HEK293T (cell line): ENCODE measurements at regions not wholly inside any gene's neighbourhood (a gene's known extent, or its start where the extent isn't known, plus 50 kb on each side); places are given as distances from the start of the nearest gene placed in this dataset.

ENCODE experiments used
- BHLHE40 ChIP-seq: fragments of 450-650 bp; IDR thresholded peaks from 2 replicates; pipeline ENCODE4 v1.6.1; 2016; ENCODE audit warnings: mild to moderate bottlenecking, moderate library complexity, borderline replicate concordance
- CTBP1 ChIP-seq: fragments of 450-650 bp; IDR thresholded peaks from 2 replicates; pipeline ENCODE4 v1.6.1; 2016; ENCODE audit warnings: borderline replicate concordance
- ELF4 ChIP-seq: fragments of 450-650 bp; IDR thresholded peaks from 2 replicates; pipeline ENCODE4 v1.6.1; 2017; ENCODE audit warnings: antibody characterized with exemption
- FOXA1 ChIP-seq: fragments of 450-650 bp; IDR thresholded peaks from 2 replicates; pipeline ENCODE4 v1.6.1; 2016; ENCODE audit warnings: mild to moderate bottlenecking
- FOXK2 ChIP-seq: fragments of 450-650 bp; IDR thresholded peaks from 2 replicates; pipeline ENCODE4 v1.6.1; 2016; ENCODE audit warnings: mild to moderate bottlenecking
- FOXM1 ChIP-seq: fragments of 450-650 bp; IDR thresholded peaks from 2 replicates; pipeline ENCODE4 v1.6.1; 2017; ENCODE audit warnings: mild to moderate bottlenecking, borderline replicate concordance
- L3MBTL2 ChIP-seq: fragments of 450-650 bp; conservative IDR thresholded peaks from 2 replicates; pipeline ENCODE4 v1.6.1; 2016; ENCODE audit warnings: mild to moderate bottlenecking
- LEF1 ChIP-seq: fragments of 450-650 bp; IDR thresholded peaks from 2 replicates; pipeline ENCODE4 v1.6.1; 2017; ENCODE audit warnings: mild to moderate bottlenecking, borderline replicate concordance
- PKNOX1 ChIP-seq: fragments of 450-650 bp; IDR thresholded peaks from 2 replicates; pipeline ENCODE4 v1.6.1; 2016
- SP1 ChIP-seq: fragments of 450-650 bp; IDR thresholded peaks from 2 replicates; pipeline ENCODE4 v1.6.1; 2017
- SUZ12 ChIP-seq: fragments of 450-650 bp; IDR thresholded peaks from 2 replicates; pipeline ENCODE4 v1.6.1; 2016; ENCODE audit warnings: mild to moderate bottlenecking
- TARDBP ChIP-seq: fragments of 450-650 bp; IDR thresholded peaks from 2 replicates; pipeline ENCODE4 v1.6.1; 2016
- ZNF384 ChIP-seq: fragments of 450-650 bp; IDR thresholded peaks from 2 replicates; pipeline ENCODE4 v1.6.1; 2016

DNA sequence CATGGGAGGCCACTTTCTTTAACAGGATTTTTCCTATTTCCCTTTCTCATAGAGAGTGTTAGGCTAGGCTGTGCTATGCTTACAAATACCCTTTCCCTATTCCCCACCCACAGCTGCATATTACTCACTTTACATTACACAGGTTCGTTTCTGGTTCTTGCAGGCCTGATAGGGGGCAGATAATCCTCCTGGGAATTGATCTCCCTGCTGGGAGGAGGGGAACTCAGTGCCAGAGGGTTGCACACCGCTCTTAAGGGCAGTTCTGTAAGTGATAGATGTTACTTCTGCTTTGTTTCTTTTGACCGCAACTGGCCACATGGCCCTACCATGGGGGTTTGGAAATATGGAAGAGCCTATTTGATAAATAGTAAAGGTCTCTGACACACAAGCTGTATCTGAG, 54.0 kb upstream of the NTRK2 start:
- no peak for TF ChIP-seq CTBP1
- no peak for TF ChIP-seq BHLHE40
- no peak for TF ChIP-seq ELF4
- no peak for TF ChIP-seq FOXK2
- TF ChIP-seq SUZ12, result no peak
- no peak for TF ChIP-seq SP1
- TF ChIP-seq LEF1, result no peak
- no peak for TF ChIP-seq FOXM1
- TF ChIP-seq ZNF384, result no peak
- no peak for TF ChIP-seq PKNOX1
- TF ChIP-seq FOXA1, result no peak
- TF ChIP-seq TARDBP, result no peak
- TF ChIP-seq L3MBTL2, result no peak
